GM13976 (cell line): ENCODE measurements at regions not wholly inside any gene's neighbourhood (a gene's known extent, or its start where the extent isn't known, plus 50 kb on each side); places are given as distances from the start of the nearest gene placed in this dataset.
"Not testable (repeated sequence)": the region's sequence is repeated elsewhere in the genome, so short reads cannot be mapped to it uniquely, and the experiment has no call there.

Experiments used
- DNase-seq: peaks from one replicate; pipeline ENCODE4 v3.0.0; 2012; ENCODE audit warnings: low spot score
- CTCF ChIP-seq: IDR thresholded peaks from 2 replicates; pipeline ENCODE4 v1.5.1; 2012; ENCODE audit warnings: borderline replicate concordance, mild to moderate bottlenecking; ENCODE audit not compliant: insufficient read depth; ENCODE audit errors: extremely low read depth, missing control alignments, control extremely low read depth
- in situ Hi-C: fragments of 300-500 bp; cut with MboI; formaldehyde crosslinking; loops from one replicate; pipeline ENCODE4 v1.12.0; 2022; ENCODE audit warnings: low sequenced_read_pairs, mixed read lengths, inconsistent platforms; ENCODE audit not compliant: unreplicated experiment

- in situ Hi-C loops, result no loop called here
- no peak for DNase-seq
Measured at GRCh38 chr1:215023155-215023832, 59.2 kb upstream of the KCNK2 start.

GRCh38 chr1:215028954-215029353 lies 53.6 kb upstream of the KCNK2 start:
- in situ Hi-C loops, result no loop called here
- no peak for TF ChIP-seq CTCF
- no peak for DNase-seq

More at GRCh38 chr1:215023155-215023832, 59.2 kb upstream of the KCNK2 start:
- TF ChIP-seq CTCF, result no peak

- in situ Hi-C loops, DNase-seq: not testable (repeated sequence)
Measured at GRCh38 chr1:215030581-215030980, 52.0 kb upstream of the KCNK2 start.

GRCh38 chr1:215031392-215031791 lies 51.1 kb upstream of the KCNK2 start:
- no peak for TF ChIP-seq CTCF
- in situ Hi-C loops, result no loop called here
- no peak for DNase-seq
